SIG-M5 treated with dmso at 0.1 percent for 504 hours (cell line): ENCODE measurements at regions not wholly inside any gene's neighbourhood (a gene's known extent, or its start where the extent isn't known, plus 50 kb on each side); places are given as distances from the start of the nearest gene placed in this dataset.

ENCODE experiments used
- DNase-seq: peaks from one replicate; lab custom pipeline; 2025; ENCODE audit not compliant: unreplicated experiment; lab: John Stamatoyannopoulos, UW

DNA sequence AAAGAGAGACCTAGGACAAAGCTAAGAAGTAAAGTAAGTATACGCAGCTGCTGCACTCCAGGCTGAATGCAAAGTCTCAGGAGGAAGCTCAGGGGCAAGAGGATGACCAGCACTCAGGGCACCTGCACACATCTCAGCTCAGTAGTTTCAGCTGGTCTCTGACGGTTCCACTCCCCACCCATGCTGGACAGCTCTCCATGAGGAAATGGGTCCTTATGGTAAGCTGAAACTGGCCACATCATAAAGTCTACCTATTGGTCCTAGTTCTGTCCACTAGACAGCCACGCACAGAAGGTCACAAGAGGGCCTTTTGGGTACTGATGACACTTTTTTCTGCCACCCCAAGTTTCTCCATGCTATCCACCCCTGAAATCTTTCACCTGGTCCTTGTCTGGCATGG, 215.3 kb downstream of the TTC32 start:
- DNase-seq, result no peak

GRCh38 chr2:19685731-19686130, 216.1 kb downstream of the TTC32 start:
- no peak for DNase-seq

DNA sequence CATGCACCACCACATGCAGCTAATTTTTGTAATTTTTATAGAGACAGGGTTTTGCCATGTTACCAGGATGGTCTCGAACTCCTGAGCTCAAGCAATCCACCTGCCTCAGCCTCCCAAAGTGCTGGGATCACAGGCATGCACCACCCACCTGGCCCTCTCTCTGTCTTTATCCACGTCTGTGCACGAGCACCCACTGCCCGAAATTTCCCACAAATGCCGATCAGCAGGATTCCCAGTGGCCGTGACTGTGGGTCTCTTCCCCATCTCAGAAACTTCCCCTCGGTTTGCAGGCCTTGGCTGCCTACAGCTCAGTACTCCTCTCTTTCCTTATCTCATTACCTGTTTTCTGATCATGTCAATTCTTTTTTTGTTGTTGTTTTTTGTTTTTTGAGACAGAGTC, 217.3 kb downstream of the TTC32 start:
- no peak for DNase-seq

GRCh38 chr2:19683556-19683955, 218.2 kb downstream of the TTC32 start:
- no peak for DNase-seq

DNA sequence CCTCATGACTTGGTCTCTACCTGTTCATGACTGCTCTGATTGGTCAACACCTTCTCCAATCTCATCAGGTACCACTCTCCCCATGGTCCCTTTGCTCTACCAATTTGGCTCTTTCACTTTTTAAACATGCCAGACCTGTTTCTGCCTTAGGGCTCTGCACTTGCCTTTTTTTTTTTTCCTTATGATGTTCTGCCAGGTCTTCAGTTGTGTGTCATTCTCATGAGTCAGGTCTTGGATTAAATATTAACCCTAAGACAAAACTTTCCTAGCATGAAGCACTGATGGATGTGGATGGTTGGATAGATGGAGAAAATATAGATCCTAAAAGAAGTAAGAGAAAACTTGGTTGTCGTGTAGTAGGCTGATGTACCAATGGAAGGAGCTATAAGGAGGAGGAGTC, 219.3 kb downstream of the TTC32 start:
- no peak for DNase-seq

DNA sequence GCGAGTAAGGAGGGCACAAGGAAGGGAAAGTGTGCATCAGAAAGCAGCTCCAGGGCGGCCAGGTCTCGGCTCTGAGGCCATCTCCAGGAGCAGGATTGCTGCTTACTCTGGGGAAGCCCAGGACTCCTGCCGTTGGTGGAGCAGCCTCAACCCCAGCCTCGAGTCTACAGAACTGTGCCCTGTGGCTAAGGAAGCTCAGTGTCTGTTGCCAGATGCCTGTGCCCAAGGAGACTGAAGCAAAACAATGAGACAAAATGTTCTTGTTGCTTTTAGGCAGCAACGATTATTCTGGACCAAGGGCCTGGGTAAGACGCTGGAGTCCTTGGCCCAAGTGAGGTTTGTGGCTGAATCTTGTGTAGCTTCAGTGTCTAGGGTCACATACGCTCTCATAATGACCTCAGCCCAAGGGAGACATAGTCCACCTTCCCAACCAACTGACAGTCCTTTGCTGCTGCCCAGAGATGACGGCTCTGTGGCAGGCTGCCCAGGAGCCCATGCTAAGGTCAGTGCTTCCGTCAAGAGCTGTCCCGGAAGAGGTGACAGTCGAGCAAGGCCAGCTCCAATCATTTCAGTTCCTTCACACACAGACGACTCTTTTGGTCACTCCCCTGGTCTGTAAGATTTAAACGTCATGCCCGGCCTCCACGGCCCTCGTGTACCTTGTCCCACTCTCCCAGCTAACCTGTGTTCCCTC, 223.8 kb downstream of the TTC32 start:
- DNase-seq, result no peak

DNA sequence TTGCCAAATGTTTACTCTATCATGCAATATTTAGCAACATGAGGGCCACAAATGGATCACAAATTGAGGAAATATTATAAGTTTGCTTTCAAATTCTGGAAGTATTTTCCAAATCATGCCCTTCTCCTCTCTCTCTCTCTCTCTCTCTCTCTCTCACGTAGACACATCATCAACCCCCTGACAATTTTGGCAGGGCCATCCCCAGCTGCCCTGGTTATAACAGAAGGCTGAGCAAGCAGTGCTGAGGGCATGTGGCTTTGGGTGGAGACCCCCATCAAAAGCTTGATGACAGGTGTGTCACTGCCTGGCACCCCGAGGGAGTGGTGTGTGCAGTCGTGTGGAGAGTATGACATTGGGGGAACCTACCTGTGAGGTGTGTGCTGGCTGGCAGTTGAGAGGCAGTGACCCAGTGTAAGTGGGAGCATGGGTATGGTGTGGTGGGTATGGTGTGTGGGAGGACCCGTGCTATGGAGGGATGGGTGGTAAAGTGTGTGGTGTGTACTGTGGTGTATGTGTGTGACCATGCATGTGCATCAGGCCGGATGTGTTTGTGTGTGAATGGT, 224.5 kb downstream of the TTC32 start:
- no peak for DNase-seq

DNA sequence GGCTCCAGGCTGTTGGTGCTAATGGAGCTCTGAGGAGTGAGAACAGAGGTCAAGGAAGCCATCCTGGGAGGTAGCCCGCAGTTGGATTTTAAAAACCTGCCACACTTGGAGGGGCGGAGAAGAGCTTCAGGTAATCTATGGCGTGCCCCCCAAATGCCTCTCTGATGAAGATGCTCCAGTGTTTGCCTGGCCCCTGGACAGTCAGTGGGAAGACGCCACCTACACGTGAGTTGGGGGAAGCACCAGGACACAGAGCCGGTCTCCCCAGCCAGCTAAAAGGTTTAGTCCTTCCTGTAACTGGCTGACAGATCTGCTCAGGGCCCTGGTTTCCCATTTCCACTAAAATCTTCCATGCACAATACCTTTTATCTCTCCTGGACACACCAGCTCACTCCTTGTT, 225.0 kb downstream of the TTC32 start:
- no peak for DNase-seq

DNA sequence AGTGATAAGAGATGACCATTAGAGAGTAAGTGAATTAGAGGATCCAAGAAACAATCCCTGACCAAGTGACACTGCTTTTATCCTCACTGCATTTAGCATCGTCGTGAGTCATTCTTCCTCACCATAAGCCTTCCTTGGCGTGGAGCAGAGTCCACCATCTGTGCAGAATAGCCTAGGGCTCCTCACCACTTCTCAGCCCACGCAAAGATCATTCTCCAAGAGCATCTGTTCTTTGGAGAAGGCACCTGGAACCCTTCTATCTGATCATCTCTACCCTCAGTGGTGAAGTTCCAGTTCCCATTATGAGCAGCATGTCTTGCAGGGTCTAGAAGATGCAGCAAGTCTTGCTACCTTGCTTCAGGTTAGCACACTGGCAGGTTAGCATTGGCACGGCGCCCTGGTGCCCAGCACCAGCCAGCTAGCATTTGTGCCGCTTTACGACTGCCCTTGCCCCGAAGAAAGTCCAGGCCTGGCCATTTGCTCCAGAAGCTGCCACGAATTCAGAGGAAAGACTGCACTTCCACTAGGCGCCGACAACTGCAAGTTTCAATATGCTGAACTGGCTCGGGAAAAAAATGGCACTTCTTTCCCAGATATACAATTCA, 225.8 kb downstream of the TTC32 start:
- DNase-seq, result no peak

- no peak for DNase-seq
Measured at GRCh38 chr2:19675003-19675629, 226.7 kb downstream of the TTC32 start.

DNA sequence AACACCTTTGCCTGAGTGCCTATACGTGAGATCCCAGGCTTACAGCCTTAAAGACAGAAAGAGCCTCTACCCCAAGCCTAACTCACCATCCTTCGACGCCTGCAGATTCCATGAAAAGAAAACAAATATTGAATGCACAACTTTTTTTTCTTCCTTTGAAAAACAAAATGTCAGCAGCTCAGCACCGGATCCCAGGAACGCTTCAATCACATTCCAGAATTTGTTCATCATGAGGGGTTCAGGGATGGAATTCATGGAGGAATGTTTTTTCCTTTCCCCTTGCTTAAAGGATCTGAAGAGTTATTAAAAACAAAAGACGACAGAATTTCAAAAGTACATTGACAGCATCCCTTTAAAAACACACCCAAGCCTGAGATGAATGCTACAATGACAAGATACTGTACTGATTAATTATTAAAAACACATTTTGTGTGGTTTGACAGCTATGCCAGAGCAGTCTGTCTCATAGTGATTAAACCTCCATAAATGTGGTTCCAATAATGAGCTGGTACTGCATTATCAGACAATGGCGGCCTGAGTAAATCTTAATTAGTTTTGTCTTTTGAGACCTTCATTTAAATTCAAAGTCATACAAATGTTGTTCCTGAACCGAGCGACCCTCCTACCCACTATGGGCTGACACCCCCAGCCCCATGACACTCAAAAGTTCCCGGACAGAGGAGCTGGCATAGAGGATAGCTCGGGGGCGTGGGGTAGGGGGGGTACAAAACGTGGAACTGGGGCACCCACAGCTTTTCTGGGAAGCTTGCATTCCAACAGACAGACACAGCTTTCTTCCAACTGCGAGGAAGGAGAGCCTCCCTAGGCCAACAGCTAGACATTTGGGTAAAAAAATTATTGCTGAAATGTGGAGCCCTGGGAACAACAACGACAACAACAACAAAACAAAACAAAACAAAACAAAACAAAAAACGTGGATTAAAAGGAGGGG, 227.5 kb downstream of the TTC32 start:
- no peak for DNase-seq

GRCh38 chr2:19673213-19673791, 228.5 kb downstream of the TTC32 start:
- DNase-seq, result no peak

GRCh38 chr2:19671916-19672315, 229.9 kb downstream of the TTC32 start:
- DNase-seq, result no peak

DNA sequence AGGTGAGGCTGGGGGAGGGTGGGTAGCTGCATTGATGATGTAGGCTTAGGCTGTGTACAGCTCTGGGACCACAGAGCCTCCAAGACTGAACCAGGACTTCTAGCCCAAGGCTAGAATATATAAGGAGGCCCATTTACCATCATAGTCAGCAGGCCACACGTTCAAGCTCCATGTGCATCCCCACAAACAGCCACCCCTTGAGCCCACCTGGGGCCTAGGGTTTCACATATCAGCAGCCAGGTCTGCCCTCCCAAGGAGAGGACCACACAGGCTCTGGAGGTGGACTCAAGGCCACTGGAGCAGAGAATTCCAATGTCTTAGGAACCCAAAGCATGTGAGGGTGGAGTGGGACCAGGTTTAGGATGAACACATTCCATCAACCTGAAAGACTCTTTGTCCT, 230.5 kb downstream of the TTC32 start:
- no peak for DNase-seq

- DNase-seq, result no peak
Measured at GRCh38 chr2:19670303-19670702, 231.5 kb downstream of the TTC32 start.

- no peak for DNase-seq
Measured at GRCh38 chr2:19669559-19669958, 232.2 kb downstream of the TTC32 start.

GRCh38 chr2:19669126-19669525, 232.7 kb downstream of the TTC32 start:
- DNase-seq, result no peak

DNA sequence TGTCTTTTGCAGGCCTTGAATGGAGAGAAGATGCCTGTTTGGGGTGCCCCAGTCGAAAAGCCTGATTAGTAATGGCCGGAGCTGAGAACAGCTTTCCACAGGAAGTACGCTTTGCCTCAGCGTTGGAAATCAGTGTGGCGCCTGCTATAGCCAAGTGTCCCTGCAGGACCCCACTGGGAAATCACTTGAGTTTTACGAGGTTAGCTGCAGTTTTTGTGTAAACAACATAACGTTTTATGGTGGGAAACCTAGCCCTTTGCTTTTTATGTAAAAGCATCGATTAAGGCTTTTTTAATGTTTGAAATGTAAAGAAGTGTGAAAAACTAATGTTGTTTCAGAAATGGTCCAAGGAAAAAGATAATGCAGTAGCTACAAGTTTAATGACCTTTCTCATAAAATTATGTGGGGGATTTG, 234.2 kb downstream of the TTC32 start:
- DNase-seq, result no peak

DNA sequence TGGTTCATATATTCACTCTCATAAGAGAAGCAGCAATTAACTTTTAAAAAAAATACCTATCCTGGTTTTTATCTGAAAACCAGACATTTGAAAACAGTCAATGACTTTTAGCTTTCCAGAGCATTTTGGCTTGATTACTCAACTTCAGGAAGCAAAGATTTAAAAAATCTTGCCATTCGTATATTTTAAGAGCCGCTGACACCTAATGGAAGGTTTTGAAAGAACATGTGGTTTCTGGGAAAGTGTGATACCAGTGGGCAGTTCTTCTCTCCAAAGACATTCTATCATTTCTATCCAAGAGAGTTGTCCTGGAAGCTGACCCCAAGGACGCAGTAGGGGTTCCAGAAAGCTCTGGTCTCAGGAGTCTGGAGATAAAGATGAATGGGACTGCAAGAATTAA, 234.7 kb downstream of the TTC32 start:
- peak; percentile 3 for DNase-seq

GRCh38 chr2:19664646-19665045, 237.1 kb downstream of the TTC32 start:
- DNase-seq, result no peak
